GM19397 (cell line): ENCODE measurements at regions not wholly inside any gene's neighbourhood (a gene's known extent, or its start where the extent isn't known, plus 50 kb on each side); places are given as distances from the start of the nearest gene placed in this dataset.

Source experiments
- ATAC-seq: cut with Tn5 transposase; IDR thresholded peaks from one replicate; pipeline ENCODE4 v1.9.1; 2021; ENCODE audit warnings: mild to moderate bottlenecking, moderate library complexity; ENCODE audit not compliant: unreplicated experiment

DNA sequence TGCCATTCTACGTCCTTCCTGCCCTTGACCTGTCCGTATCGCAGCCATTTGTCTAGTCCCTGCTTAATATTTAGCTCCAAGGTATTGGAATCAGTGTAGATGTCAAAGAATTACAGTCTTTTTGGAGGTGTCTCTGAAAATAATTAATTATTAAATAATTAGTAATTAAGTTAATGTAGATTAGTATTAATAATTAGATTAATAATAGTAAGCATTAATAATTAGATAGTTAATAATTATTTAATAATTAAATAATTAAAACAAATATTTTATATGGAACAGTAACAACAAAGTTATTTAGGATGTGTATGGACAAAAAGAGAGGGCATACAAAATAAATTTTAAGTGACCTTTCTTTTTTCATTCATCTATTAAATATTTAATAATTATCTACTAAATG is 639.6 kb downstream of the AACS start:
- no peak for ATAC-seq

GRCh38 chr12:125720961-125721360 is 655.7 kb downstream of the AACS start:
- ATAC-seq: no peak

DNA sequence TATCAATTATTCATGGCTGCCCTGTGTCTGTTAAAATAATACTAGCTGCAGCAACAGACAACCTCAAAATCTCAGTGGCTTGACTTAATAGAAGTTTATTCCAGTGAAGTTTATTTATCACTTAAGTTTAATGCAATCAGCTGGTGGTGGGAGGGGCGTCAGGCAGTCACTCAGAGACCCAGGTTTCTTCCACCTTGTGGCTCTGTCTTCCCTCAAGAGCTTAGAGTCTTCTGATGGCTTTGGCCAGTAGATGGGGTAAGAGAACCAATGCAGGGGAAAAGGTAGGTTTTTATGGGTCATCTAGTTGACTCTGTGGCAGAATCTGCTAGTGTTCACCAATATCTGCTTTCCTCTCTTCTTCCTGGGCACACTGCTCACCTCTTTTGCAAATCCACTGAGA is 668.9 kb downstream of the AACS start:
- ATAC-seq: no peak

GRCh38 chr12:125738211-125738610 is 673.0 kb downstream of the AACS start:
- no peak for ATAC-seq

- no peak for ATAC-seq
These were observed 677.2 kb downstream of the AACS start for GRCh38 chr12:125742413-125742812.

DNA sequence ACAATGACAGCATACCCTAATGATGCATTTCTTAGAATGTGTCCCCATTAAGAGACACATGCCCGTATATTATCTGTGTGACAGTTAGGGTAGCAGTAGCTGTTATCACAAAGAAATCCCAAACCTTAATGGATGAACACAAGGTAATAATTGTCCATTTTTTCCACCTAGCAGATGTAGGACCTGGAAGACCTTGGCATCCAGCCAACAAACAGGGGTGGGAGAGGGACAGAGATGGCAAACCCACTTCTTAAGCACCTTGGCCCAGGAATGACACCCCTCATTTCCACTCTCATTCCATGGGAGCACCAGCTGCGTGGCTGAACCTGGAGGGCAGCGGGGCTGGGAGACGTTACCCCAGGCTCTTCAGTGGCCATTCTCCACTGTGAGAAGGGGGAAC is 679.0 kb downstream of the AACS start:
- no peak for ATAC-seq

DNA sequence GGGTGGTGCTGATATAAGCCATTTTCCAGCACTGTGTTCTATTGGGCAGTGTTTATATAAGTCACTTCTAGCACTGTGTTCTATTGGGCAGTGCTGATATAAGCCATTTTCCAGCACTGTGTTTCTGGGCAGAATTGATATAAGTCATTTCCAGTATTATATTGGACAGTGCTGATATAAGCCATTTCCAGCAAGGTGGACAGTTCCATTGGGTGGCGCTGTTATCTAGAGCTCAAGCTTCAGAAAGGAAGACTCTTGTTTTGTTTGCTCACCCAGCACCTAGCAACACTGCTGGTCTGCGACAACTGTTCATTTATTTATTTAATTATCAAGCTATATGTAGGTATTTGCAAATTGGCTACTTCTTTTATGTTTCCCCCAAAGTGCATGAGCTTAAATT is 690.3 kb downstream of the AACS start:
- ATAC-seq: no peak

DNA sequence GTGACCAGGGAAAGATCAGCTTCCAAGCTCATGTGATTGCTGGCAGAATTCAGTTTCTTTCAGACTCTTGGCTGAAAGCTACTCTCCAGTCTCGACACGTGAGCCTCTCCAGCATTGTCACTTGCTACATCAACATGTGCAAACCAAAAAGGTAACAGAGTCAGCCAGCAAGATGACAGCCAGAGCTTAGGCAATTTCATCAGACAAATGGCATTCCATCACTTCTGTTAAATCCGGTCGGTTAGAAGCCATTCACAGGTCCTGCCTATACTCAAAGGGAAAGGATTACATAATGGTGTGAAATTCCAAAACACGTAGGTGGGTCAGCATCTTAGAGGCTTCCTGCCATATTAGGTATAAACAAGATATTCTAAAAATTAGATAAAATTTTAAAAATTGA is 700.9 kb downstream of the AACS start:
- ATAC-seq: no peak

GRCh38 chr12:125772403-125772802 is 707.2 kb downstream of the AACS start:
- no peak for ATAC-seq

GRCh38 chr12:125773033-125773640 is 707.9 kb downstream of the AACS start:
- no peak for ATAC-seq

DNA sequence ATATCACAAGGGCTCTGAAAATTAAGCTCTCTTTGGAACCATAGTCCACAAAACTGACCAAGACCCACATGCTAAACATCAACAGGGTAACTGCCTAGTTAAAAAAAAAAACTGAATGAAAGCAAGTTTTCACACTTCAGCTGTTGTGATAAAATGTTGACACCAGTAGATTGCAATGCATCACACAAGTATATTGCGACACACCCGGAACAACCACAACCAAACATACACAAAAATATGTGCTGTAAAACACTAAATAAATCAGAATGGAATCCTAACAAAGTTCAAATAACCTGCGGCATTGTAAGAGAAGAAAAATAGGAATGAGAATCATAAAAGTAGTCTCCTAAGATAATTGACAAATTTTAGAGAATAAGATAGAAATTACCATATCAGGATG is 710.3 kb downstream of the AACS start:
- ATAC-seq: no peak

DNA sequence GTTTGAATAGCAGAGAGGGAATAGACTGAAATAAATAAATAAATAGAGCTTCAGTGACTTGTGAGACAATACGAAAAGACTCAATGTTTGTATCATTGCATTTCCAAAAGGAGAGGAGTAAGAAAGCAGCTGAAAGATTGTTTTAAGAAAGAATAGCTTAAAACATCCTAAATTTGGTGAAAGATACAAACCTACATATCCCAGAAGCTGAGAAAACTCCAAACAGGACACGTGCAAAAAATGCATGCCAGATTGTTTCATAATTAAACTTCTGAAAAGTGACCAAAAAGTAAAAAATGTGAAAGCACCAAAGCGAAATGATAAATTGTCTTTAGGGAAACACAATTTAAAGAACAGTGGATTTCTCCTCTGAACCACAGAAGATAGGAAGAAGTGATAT is 711.0 kb downstream of the AACS start:
- no peak for ATAC-seq

DNA sequence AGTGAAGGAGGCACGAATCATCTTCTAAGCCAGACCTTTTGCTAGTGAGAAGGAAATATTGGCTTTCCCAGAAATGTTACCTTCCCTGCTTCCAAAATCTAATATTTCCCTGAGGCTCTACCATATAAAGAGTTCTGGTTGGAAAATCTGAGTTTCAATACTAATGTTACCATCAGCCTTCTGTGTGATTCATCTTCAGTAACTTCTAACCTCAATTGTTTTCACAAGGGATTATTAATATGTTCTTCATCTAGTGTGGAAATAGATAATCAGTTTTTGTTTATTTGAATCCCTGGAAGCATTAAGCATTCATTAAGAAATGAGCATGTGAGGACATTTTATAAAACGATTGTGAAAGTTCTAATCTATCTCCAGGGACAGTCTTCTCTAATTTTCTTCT is 720.9 kb downstream of the AACS start:
- ATAC-seq: no peak

- ATAC-seq: no peak
These were observed 729.2 kb downstream of the AACS start for GRCh38 chr12:125794401-125794800.

GRCh38 chr12:125797421-125798175 is 732.4 kb downstream of the AACS start:
- no peak for ATAC-seq

- no peak for ATAC-seq
These were observed 739.4 kb downstream of the AACS start for GRCh38 chr12:125804660-125805059.

DNA sequence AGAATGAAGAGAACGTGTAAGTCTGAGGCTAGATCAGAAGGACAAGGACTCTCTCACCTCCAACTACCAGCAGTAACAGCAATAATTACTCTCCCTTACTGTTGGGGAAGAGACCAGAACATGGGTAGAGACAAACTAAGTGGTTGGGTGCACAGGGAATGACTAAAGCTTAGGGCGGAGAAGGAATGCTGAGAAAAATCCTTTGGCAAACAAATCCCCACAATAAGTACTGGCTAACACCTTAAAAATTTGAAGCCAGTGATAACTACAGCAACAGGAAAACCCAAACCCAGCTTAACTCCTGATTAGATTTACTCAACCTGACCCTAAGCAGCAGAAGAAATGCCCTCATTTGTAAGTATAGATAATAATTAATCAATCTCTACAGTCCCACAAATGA is 759.0 kb downstream of the AACS start:
- ATAC-seq: no peak

GRCh38 chr12:125835852-125836251 is 770.6 kb downstream of the AACS start:
- no peak for ATAC-seq

DNA sequence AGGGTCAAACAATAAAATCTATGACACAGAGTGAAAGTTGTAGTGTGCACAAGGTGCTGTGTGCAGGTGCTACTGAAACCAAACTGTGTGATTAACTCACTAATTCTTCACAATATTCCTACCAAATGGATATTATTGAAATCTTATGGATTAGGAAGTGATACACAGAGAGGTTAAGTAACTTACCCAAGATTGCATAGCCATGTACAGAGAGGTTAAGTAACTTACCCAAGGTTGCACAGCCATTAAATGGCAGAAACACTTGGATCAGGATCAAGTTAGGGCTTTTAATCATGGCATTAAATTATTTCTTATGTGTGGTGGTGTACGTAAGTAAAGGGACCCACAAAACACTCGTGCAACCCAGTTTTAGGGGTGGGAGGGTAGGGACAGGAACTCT is 771.4 kb downstream of the AACS start:
- no peak for ATAC-seq

DNA sequence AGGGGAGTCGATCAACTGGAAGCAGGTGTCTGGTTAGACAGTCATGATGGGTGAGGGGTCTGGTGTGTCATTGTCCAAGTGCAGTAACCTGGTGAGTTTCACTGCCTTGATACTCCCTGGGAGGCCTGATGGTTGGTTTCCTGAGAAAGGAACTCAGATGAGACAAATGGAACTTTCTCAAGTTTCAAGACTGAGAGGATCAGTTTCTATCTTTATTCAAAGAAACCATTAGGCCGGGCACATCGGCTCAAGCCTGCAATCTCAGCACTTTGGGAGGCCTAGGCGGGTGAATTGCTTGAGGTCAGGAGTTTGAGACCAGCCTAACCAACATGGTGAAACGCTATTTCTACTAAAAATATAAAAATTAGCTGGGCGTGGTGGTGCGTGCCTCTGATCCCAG is 776.1 kb downstream of the AACS start:
- no peak for ATAC-seq

DNA sequence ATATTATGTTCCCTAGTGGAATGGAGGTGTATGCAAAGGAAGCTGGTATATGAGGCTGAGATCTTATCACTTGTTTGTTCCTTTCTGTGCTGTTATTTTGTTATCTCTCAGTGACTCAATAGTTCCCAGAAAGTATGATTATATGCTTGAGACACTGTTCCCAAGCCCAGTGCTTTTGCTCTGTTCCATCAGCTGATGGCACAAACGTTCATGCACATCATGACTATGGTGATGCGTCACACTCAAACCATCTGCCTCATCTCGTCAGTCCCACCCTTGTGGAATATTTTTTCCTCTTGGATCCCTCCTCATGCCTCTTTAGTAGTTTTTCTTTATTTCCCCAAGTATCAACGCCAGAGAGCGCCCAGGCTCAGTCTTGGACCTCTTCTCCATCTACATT is 786.9 kb downstream of the AACS start:
- no peak for ATAC-seq

DNA sequence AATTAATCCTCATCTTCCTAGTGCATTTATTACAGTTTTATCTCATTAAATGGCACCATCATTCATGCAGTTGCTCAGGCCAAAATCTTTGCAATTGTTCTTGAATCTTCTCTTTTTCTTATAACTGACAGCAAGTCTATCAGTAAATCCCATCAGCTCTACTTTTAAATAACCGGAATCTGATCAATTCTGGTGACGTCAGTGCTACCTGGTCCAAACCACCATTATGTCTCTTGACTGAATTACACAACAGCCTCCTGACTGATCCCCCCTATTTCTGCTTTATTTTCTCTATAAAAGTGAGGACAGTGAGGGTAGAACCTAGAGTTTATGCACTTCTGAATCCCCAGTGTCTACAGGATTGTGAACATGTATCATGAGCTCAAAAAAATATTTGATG is 787.4 kb downstream of the AACS start:
- ATAC-seq: no peak

GRCh38 chr12:125853670-125854069 is 788.4 kb downstream of the AACS start:
- no peak for ATAC-seq
